HCT116 (cell line): ENCODE measurements at regions not wholly inside any gene's neighbourhood (a gene's known extent, or its start where the extent isn't known, plus 50 kb on each side); places are given as distances from the start of the nearest gene placed in this dataset.

ENCODE experiments used
- CEBPB ChIP-seq: IDR thresholded peaks from 2 replicates; pipeline ENCODE4 v1.6.1; 2012; ENCODE audit warnings: low read depth
- ZNF274 ChIP-seq: fragments of 200-500 bp; sonication (Bioruptor generic); IDR thresholded peaks from 2 replicates; pipeline ENCODE4 v1.6.1; 2014; ENCODE audit warnings: mild to moderate bottlenecking, low read depth, low read length, inconsistent platforms
- TF ChIP-seq, protein P1 (sequence below): IDR thresholded peaks from 2 replicates; pipeline ENCODE4 v1.6.1; 2012; ENCODE audit warnings: low read depth

GRCh38 chr7:47635091-47636080, 53.5 kb upstream of the TNS3 start:
- TF ChIP-seq CEBPB (no peak), ZNF274 (no peak)
- TF ChIP-seq, protein P1, sequence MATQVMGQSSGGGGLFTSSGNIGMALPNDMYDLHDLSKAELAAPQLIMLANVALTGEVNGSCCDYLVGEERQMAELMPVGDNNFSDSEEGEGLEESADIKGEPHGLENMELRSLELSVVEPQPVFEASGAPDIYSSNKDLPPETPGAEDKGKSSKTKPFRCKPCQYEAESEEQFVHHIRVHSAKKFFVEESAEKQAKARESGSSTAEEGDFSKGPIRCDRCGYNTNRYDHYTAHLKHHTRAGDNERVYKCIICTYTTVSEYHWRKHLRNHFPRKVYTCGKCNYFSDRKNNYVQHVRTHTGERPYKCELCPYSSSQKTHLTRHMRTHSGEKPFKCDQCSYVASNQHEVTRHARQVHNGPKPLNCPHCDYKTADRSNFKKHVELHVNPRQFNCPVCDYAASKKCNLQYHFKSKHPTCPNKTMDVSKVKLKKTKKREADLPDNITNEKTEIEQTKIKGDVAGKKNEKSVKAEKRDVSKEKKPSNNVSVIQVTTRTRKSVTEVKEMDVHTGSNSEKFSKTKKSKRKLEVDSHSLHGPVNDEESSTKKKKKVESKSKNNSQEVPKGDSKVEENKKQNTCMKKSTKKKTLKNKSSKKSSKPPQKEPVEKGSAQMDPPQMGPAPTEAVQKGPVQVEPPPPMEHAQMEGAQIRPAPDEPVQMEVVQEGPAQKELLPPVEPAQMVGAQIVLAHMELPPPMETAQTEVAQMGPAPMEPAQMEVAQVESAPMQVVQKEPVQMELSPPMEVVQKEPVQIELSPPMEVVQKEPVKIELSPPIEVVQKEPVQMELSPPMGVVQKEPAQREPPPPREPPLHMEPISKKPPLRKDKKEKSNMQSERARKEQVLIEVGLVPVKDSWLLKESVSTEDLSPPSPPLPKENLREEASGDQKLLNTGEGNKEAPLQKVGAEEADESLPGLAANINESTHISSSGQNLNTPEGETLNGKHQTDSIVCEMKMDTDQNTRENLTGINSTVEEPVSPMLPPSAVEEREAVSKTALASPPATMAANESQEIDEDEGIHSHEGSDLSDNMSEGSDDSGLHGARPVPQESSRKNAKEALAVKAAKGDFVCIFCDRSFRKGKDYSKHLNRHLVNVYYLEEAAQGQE: no peak
